ENCODE measurements at regions not wholly inside any gene's neighbourhood (a gene's known extent, or its start where the extent isn't known, plus 50 kb on each side); places are given as distances from the start of the nearest gene placed in this dataset.

- no peak for DNase-seq
Measured at GRCh38 chr9:116066221-116066620, 87.4 kb upstream of the PAPPA start.

GRCh38 chr9:116067566-116067965, 86.0 kb upstream of the PAPPA start:
- DNase-seq = no peak

GRCh38 chr9:116070256-116070914, 83.2 kb upstream of the PAPPA start:
- no peak for DNase-seq

GRCh38 chr9:116072046-116072445, 81.5 kb upstream of the PAPPA start:
- DNase-seq = no peak

- no peak for DNase-seq
Measured at GRCh38 chr9:116073826-116074225, 79.8 kb upstream of the PAPPA start.

- no peak for DNase-seq
Measured at GRCh38 chr9:116074658-116075057, 78.9 kb upstream of the PAPPA start.

- no peak for DNase-seq
Measured at GRCh38 chr9:116075191-116075590, 78.4 kb upstream of the PAPPA start.

GRCh38 chr9:116078640-116079039, 75.0 kb upstream of the PAPPA start:
- DNase-seq = no peak

- no peak for DNase-seq
Measured at GRCh38 chr9:116080561-116080960, 73.0 kb upstream of the PAPPA start.

GRCh38 chr9:116081435-116082115, 72.0 kb upstream of the PAPPA start:
- no peak for DNase-seq

GRCh38 chr9:116083837-116084236, 69.8 kb upstream of the PAPPA start:
- DNase-seq = no peak

- DNase-seq = no peak
Measured at GRCh38 chr9:116084497-116084896, 69.1 kb upstream of the PAPPA start.

GRCh38 chr9:116087246-116087645, 66.3 kb upstream of the PAPPA start:
- no peak for DNase-seq

GRCh38 chr9:116087751-116088194, 65.8 kb upstream of the PAPPA start:
- no peak for DNase-seq

- no peak for DNase-seq
Measured at GRCh38 chr9:116088396-116088795, 65.2 kb upstream of the PAPPA start.

GRCh38 chr9:116090030-116090770, 63.4 kb upstream of the PAPPA start:
- no peak for DNase-seq

- no peak for DNase-seq
Measured at GRCh38 chr9:116094846-116095245, 58.7 kb upstream of the PAPPA start.

GRCh38 chr9:116095403-116095802, 58.2 kb upstream of the PAPPA start:
- no peak for DNase-seq

- no peak for DNase-seq
Measured at GRCh38 chr9:116096046-116096445, 57.5 kb upstream of the PAPPA start.

- DNase-seq = no peak
Measured at GRCh38 chr9:116096853-116097252, 56.7 kb upstream of the PAPPA start.

GRCh38 chr9:116098476-116098875, 55.1 kb upstream of the PAPPA start:
- no peak for DNase-seq

- no peak for DNase-seq
Measured at GRCh38 chr9:116099821-116100220, 53.8 kb upstream of the PAPPA start.

- DNase-seq = no peak
Measured at GRCh38 chr9:116100711-116101121, 52.9 kb upstream of the PAPPA start.

GRCh38 chr9:116101516-116101915, 52.1 kb upstream of the PAPPA start:
- DNase-seq = no peak
